ENCODE measurements at regions not wholly inside any gene's neighbourhood (a gene's known extent, or its start where the extent isn't known, plus 50 kb on each side); places are given as distances from the start of the nearest gene placed in this dataset.

DNA sequence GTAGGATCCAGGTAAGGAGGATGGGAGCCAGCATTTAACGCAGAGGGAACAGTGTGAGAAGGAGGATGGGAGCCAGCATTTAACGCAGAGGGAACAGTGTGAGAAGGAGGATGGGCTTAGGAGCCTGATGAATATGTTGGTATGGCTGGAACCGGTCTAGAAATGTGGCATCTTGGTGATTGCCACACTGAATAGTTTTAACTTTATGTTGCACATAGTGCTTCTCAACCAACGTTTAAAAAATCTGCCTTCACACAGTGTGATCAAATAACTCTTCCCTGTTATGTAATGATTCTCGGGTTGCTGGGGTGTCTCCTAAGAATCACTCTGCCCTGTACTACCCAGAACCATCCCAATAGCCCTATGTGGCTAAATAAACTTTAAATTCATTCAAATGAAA is 146.9 kb upstream of the DUSP10 start:
- no peak overlapping the region for H3K27ac Mint-ChIP-seq (ENCODE audit: unreplicated experiment)
- H3K4me1 Mint-ChIP-seq (ENCODE audit: low read depth, unreplicated experiment): peaks cover 20% of the 10 kb centered on the region
- no peaks in the 10 kb centered on the region for H3K79me2 ChIP-seq (ENCODE audit: insufficient read depth, low read length)
- H3K27me3 ChIP-seq (ENCODE audit: insufficient read depth, low read length): no peaks in the 10 kb centered on the region
- H2AFZ ChIP-seq (ENCODE audit: low read depth, low read length): no peak overlapping the region
- H4K20me1 ChIP-seq (ENCODE audit: insufficient read depth, low read length): no peaks in the 10 kb centered on the region
- H3K9me3 Mint-ChIP-seq (ENCODE audit: unreplicated experiment): no peaks in the 10 kb centered on the region
- no peaks in the 10 kb centered on the region for H3K36me3 ChIP-seq (ENCODE audit: insufficient read depth, low read length)
- no peak for TF ChIP-seq EZH2 (IDR thresholded peaks at IDR 0.05; ENCODE audit: insufficient read depth, low read length)
- TF ChIP-seq, protein P1, sequence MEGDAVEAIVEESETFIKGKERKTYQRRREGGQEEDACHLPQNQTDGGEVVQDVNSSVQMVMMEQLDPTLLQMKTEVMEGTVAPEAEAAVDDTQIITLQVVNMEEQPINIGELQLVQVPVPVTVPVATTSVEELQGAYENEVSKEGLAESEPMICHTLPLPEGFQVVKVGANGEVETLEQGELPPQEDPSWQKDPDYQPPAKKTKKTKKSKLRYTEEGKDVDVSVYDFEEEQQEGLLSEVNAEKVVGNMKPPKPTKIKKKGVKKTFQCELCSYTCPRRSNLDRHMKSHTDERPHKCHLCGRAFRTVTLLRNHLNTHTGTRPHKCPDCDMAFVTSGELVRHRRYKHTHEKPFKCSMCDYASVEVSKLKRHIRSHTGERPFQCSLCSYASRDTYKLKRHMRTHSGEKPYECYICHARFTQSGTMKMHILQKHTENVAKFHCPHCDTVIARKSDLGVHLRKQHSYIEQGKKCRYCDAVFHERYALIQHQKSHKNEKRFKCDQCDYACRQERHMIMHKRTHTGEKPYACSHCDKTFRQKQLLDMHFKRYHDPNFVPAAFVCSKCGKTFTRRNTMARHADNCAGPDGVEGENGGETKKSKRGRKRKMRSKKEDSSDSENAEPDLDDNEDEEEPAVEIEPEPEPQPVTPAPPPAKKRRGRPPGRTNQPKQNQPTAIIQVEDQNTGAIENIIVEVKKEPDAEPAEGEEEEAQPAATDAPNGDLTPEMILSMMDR (IDR thresholded peaks at IDR 0.05; ENCODE audit: insufficient read depth, low read depth, low read length): no peak
- no peaks in the 10 kb centered on the region for H3K27me3 Mint-ChIP-seq (ENCODE audit: low read depth, unreplicated experiment)
- H3K27ac ChIP-seq (ENCODE audit: low read depth, low read length): no peak overlapping the region
- H3K9ac ChIP-seq (ENCODE audit: low read length): no peak overlapping the region
- no peak overlapping the region for H3K4me3 Mint-ChIP-seq (ENCODE audit: unreplicated experiment)
- FAIRE-seq: no peak
- no peak overlapping the region for H3K4me2 ChIP-seq (ENCODE audit: low read length)
- H3K4me1 ChIP-seq (ENCODE audit: insufficient read depth, low read length): peaks cover 14% of the 10 kb centered on the region
- no peaks in the 10 kb centered on the region for H3K36me3 Mint-ChIP-seq (ENCODE audit: low read depth, unreplicated experiment)
- DNase-seq (ENCODE audit: low read depth): no peak
- H3K9me3 ChIP-seq (ENCODE audit: insufficient read depth, low read depth, low read length): no peaks in the 10 kb centered on the region
- no peak overlapping the region for H3K4me3 ChIP-seq (ENCODE audit: insufficient read depth, low read depth, low read length)

GRCh38 chr1:221888218-221888617 is 146.3 kb upstream of the DUSP10 start:
- no peaks in the 10 kb centered on the region for H3K36me3 Mint-ChIP-seq (ENCODE audit: low read depth, unreplicated experiment)
- Histone ChIP-seq H4K20me1 (ENCODE audit: insufficient read depth, low read length) (no peaks in the 10 kb centered on the region), H3K4me3 (ENCODE audit: insufficient read depth, low read depth, low read length) (no peak overlapping the region), H3K79me2 (ENCODE audit: insufficient read depth, low read length) (no peaks in the 10 kb centered on the region), H3K4me2 (ENCODE audit: low read length) (no peak overlapping the region), H3K27ac (ENCODE audit: low read depth, low read length) (no peak overlapping the region), H3K4me1 (ENCODE audit: insufficient read depth, low read length) (peaks cover 14% of the 10 kb centered on the region), H2AFZ (ENCODE audit: low read depth, low read length) (no peak overlapping the region), H3K36me3 (ENCODE audit: insufficient read depth, low read length) (no peaks in the 10 kb centered on the region), H3K9ac (ENCODE audit: low read length) (no peak overlapping the region), H3K9me3 (ENCODE audit: insufficient read depth, low read depth, low read length) (no peaks in the 10 kb centered on the region), H3K27me3 (ENCODE audit: insufficient read depth, low read length) (no peaks in the 10 kb centered on the region)
- no peak for TF ChIP-seq EZH2 (IDR thresholded peaks at IDR 0.05; ENCODE audit: insufficient read depth, low read length)
- TF ChIP-seq, protein P1 (IDR thresholded peaks at IDR 0.05; ENCODE audit: insufficient read depth, low read depth, low read length): no peak
- H3K27me3 Mint-ChIP-seq (ENCODE audit: low read depth, unreplicated experiment): no peaks in the 10 kb centered on the region
- H3K27ac Mint-ChIP-seq (ENCODE audit: unreplicated experiment): no peak overlapping the region
- peaks cover 20% of the 10 kb centered on the region for H3K4me1 Mint-ChIP-seq (ENCODE audit: low read depth, unreplicated experiment)
- FAIRE-seq (no peak), DNase-seq (ENCODE audit: low read depth) (no peak)
- no peak overlapping the region for H3K4me3 Mint-ChIP-seq (ENCODE audit: unreplicated experiment)
- no peaks in the 10 kb centered on the region for H3K9me3 Mint-ChIP-seq (ENCODE audit: unreplicated experiment)

DNA sequence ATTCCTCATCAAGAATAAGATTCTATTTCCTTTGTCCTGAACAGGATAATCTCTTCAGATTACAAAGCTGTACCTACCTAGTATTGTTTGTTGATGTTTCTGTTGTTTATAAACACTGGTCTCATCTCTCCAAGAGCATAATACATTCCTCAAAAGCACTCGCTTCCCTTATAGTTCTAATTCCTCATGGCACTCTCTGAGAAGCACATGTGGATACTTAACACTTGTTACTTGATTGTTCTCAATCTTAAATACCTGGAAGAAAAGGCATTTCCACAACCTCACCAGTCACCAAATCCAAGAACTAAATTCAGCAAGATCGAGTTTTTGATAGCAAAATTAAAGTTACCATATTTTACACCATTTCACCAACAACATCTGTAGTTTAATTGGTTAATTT is 145.9 kb upstream of the DUSP10 start:
- no peaks in the 10 kb centered on the region for H3K36me3 Mint-ChIP-seq (ENCODE audit: low read depth, unreplicated experiment)
- H3K27me3 Mint-ChIP-seq (ENCODE audit: low read depth, unreplicated experiment): no peaks in the 10 kb centered on the region
- Histone ChIP-seq H4K20me1 (ENCODE audit: insufficient read depth, low read length) (no peaks in the 10 kb centered on the region), H3K27ac (ENCODE audit: low read depth, low read length) (no peak overlapping the region), H3K9me3 (ENCODE audit: insufficient read depth, low read depth, low read length) (no peaks in the 10 kb centered on the region), H3K9ac (ENCODE audit: low read length) (no peak overlapping the region), H3K79me2 (ENCODE audit: insufficient read depth, low read length) (no peaks in the 10 kb centered on the region), H3K36me3 (ENCODE audit: insufficient read depth, low read length) (no peaks in the 10 kb centered on the region), H3K4me2 (ENCODE audit: low read length) (no peak overlapping the region), H3K27me3 (ENCODE audit: insufficient read depth, low read length) (no peaks in the 10 kb centered on the region), H3K4me1 (ENCODE audit: insufficient read depth, low read length) (peaks cover 14% of the 10 kb centered on the region), H2AFZ (ENCODE audit: low read depth, low read length) (no peak overlapping the region), H3K4me3 (ENCODE audit: insufficient read depth, low read depth, low read length) (no peak overlapping the region)
- DNase-seq (ENCODE audit: low read depth) (no peak), FAIRE-seq (no peak)
- no peak for TF ChIP-seq EZH2 (IDR thresholded peaks at IDR 0.05; ENCODE audit: insufficient read depth, low read length)
- TF ChIP-seq, protein P1 (IDR thresholded peaks at IDR 0.05; ENCODE audit: insufficient read depth, low read depth, low read length): no peak
- peaks cover 20% of the 10 kb centered on the region for H3K4me1 Mint-ChIP-seq (ENCODE audit: low read depth, unreplicated experiment)
- no peak overlapping the region for H3K27ac Mint-ChIP-seq (ENCODE audit: unreplicated experiment)
- H3K4me3 Mint-ChIP-seq (ENCODE audit: unreplicated experiment): no peak overlapping the region
- H3K9me3 Mint-ChIP-seq (ENCODE audit: unreplicated experiment): no peaks in the 10 kb centered on the region
